GM19438 (cell line): ENCODE measurements at regions not wholly inside any gene's neighbourhood (a gene's known extent, or its start where the extent isn't known, plus 50 kb on each side); places are given as distances from the start of the nearest gene placed in this dataset.

Experiments used
- ATAC-seq: cut with Tn5 transposase; IDR thresholded peaks from one replicate; pipeline ENCODE4 v1.9.1; 2021; ENCODE audit warnings: low read depth; ENCODE audit not compliant: unreplicated experiment

GRCh38 chr7:125678771-125679170, 749.1 kb upstream of the POT1 start:
- no peak for ATAC-seq

GRCh38 chr7:125675640-125676039, 746.0 kb upstream of the POT1 start:
- no peak for ATAC-seq

DNA sequence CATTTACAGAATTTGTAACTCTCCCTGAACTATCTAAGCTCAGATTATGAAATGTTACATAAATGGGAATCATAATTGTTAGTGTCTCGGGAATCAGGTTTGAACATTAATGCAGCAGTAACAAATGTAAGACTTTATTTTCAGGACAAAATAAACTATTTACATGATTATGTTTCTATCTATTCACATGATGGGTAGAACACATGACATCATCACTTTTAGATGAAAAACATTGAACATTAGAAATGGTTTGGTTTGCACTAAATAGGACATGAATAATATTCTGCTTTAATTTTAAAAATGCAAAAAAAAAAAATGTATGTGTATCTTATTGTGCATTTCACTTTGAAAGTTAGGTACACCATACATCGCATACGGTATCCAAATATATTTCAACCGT, 745.5 kb upstream of the POT1 start:
- ATAC-seq, result no peak

DNA sequence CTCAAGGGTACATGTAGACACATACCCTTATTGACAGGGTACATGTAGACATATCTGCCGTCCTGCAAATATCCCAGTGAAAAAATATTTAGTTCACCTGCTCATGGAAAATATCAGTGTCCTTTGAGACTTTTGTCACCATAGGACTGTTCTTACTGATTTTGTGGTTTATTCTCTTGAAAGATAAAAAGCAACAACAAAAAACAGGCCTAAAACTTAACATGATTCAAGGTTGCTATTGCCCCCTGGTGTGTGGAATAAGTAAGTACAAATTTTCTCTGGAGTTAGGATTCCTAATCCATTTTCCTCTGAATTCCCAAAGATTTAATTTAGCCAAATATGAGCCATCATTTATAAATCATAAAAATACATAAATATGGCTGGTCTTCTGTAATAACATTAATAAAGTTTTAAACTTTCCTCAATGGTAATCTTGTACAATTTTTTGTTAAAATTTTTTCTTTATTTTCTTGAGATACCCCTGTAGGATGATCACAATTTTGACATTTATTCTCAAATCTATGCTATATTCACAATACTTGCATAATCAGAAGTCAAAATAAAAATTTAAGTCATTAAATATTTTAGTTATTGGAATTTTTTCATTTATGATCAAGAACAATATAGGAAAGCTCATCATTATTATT, 741.4 kb upstream of the POT1 start:
- no peak for ATAC-seq

DNA sequence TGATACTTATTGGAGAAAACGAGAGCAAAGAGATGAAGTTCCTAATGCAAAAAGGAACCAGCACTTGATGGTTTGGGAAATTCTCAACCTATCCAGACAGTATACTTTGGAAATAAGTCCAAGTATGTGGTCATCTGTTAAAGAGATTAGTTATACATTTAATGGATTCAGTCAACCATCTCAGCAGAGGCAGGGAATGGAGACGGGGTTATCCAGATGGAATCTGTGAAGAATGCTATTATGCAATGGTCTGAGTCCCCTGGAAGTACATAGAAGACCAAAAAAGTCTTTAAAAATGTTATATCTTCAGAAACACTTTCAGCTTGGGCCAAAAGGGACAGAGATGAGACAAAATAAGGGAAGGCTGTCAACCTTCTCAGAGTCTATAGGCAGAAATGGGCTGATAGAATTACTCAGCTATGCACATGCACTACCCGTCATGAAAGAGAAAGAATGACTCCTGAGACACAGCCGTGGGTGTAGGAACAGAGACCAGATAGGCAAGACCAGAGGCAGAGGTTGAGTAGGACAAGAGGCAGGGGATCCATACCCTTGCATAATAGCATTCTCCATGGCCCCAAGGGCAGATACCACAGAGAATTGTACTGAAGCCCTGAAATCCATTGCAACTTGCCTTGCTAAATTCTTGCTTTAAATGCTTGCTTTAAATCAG, 738.8 kb upstream of the POT1 start:
- ATAC-seq, result no peak

DNA sequence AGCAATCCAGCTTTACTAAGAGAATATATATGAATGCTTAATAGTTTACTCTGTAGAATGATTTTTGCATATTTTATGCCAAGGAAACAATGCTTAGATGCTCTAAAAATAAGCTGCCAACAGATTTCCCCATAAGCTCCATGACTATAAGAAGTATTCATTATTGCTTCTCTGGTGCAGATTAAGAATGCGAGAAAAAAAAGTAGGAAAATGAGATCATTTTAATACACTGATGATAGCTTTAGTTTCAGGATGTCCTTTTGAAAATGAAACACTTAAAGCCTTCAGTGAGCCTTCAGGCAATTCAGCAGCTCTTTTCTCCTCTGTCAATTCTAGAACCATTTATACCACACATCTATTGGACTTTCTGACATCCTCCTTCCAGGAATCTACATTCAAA, 735.0 kb upstream of the POT1 start:
- ATAC-seq, result no peak

- no peak for ATAC-seq
Observed at GRCh38 chr7:125663961-125664360, 734.3 kb upstream of the POT1 start.

GRCh38 chr7:125661677-125662076, 732.1 kb upstream of the POT1 start:
- no peak for ATAC-seq

DNA sequence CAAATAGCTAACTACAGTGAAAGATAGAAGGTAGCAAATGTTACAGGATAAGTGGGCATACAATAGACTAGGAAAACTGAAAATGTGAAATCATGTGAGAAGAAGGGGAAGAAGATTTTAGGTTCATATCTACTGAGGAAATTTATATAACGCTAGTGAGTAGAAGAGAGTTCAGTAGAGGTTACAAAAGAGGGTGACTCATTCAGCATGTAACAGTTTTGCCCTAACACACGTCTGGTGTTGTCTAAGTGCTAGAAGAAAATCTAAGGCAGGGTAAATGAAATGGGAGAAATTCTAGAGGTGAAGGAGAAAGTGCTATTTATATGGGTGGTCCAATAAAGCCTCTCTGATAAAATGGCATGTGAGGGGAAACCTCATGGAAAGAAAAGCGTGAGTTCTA, 731.4 kb upstream of the POT1 start:
- ATAC-seq, result no peak

DNA sequence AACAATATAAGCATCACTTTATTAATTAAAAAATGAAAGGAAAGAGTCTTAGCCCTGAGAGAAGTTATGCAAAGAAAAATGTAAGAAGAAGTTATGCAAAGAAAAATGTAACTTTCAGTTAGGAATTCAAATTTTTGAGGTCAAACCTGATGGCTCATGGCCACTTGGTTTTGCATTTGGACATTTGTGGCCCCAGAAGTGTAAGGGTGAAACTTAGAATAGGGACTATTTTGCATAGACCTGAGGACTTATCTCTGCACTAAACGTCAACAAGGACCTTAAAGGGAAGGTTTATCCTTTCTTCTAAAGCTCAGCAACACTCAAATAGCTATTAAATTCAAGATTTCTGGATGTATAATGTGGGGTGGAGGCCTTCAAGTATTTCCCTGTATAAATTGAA, 724.5 kb upstream of the POT1 start:
- no peak for ATAC-seq

DNA sequence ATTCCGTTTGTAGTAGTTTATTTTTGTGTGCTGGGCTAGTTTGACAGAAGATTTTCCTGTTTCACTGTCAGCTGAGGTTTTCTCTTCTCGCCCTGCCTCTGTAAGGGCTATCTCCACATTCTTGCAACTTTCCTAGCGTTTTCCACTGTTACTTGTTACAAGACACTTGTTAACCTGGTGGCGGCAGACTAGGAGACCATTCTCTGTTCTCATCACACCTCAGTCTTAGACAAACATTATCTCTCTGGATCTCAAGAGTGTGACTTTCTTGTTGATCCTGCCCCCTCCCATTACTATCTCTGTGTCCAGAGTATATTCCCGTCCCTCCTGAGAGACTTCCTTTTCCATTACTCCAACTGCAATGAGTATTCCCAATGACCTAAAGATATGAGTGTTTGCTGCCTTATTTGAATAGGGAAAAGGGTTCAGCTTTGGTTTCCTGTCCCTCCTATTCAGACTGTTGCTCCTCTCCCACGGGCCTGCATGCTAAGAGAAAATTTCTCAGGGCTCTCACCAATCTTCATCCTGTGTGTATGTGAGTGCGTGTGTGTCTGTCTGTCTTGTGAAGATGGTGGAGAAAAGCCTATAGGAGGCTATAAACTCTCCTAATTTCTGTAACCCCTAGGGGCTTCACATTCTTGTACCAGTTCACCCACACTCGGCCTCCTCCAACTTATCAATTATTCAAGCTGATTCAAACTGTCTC, 722.4 kb upstream of the POT1 start:
- no peak for ATAC-seq

DNA sequence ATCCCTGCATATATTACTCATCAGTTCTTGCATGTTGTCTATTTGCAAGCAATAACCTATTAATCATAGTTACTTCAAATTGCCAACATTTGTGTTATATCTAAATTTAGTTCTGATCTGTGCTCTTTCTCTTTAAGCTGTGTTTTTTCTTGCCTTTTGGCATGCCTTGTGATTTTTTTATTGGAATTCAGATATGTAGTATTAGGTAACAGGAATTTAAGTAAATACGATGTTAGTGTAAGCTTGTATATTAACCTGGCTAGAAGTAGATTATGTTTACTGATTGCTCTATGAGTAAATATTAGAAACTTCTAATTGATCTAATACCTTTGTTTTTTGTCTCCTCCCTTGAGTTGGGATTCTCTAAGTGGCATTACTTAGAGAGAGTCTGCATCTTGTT, 718.9 kb upstream of the POT1 start:
- ATAC-seq, result no peak

GRCh38 chr7:125645770-125646169, 716.1 kb upstream of the POT1 start:
- ATAC-seq, result no peak

DNA sequence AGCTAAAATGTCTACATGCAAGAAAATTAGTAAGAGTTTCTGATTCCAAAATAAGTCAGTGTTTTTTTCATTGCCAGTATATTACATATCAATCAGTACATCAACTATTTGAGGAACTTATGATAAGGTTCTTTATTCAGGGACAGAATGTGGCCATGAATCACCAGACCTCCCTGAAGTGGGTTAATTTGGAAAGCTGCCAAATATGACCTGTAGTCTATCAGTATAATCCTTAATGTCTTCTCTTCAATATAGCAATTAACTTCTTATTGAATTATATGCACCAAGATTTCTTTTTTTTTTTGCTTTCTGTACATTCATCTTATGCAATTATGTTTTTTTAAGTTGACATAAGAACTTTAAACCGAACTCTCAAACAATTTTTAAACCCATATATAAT, 714.5 kb upstream of the POT1 start:
- ATAC-seq, result no peak

DNA sequence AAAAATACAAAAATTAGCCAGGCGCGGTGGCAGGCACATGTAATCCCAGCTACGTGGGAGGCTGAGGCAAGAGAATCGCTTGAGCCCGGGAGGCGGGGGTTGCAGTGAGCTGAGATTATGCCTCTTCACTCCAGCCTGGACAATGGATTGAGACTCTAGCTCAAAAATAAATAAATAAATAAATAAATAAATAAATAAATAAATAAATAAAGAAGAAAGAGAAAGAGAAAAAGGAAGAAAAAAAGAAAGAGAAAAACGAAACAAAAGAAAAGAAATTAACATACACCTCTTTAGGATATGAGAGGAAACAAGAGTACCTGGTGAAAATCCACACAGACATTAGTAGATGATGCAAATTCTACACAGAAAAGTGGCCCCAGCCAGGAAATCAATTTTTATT, 713.7 kb upstream of the POT1 start:
- no peak for ATAC-seq

- no peak for ATAC-seq
Observed at GRCh38 chr7:125641884-125642283, 712.3 kb upstream of the POT1 start.

DNA sequence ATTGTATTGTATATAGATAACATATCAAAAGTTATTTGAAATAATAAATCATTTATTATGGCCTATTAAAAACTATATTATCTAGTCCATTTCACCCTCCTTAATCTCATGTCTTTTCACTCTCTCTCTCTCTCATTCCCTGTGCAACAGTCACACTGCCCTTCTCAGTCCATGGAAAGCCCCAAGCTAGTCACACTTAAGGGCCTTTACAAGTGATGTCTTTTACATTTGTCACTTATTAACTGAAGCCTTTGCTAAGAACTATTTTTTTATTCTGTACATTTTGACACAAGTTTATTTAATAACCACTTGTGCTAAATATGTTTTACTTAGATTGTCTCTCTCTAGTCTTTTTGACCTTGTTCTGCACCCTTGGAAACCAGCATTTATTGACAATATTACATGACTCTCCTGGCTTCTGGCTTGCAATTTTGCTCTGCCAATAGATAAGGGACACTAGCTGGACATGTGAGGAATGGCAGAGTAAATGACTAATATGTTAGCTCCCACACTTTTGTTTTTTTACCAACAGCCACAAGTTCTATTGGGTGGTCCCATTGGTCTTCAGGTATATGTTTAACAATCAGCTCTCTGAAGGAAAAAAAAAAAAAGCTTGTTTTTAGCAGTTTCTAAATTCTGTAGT, 706.8 kb upstream of the POT1 start:
- ATAC-seq, result no peak

DNA sequence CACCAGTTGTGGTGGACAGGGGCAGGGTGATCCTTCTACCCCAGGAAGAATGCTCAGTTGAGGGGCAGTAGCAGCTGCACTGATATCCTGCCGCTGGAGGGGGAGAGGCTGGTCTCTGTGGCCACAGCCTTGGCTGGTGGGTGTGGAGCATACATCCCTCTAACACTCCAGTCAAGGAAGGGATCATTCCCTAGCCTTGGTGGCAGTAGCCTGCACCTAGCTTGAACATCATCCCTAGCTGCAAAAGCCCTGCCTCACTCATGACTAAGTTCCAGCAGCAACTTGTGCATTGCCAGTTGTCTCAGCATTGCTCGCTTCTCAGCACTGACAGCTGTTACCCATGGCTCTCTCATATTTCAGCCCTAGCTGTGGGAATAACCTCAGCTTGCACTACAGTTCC, 688.9 kb upstream of the POT1 start:
- no peak for ATAC-seq

DNA sequence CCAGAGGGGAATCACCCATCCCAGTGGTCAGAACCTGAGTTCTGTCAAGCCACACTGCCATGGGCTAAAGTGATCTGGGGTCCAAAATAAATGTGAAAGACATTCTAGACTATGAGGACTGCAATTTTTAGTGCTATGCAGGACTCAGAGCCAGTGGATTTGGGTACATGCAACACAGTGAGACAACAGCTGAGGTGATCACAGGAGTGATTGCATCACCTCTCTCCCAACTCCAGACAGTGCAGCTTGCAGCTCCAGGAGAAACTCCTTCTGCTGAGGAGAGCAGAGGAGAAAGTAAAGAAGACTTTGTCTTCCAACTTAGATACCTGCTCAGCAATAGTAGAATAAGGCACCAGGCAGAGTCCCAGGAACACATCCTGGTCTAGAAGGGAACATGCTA, 682.0 kb upstream of the POT1 start:
- ATAC-seq, result no peak

- no peak for ATAC-seq
Observed at GRCh38 chr7:125606671-125607070, 677.0 kb upstream of the POT1 start.

- no peak for ATAC-seq
Observed at GRCh38 chr7:125605241-125605640, 675.6 kb upstream of the POT1 start.

DNA sequence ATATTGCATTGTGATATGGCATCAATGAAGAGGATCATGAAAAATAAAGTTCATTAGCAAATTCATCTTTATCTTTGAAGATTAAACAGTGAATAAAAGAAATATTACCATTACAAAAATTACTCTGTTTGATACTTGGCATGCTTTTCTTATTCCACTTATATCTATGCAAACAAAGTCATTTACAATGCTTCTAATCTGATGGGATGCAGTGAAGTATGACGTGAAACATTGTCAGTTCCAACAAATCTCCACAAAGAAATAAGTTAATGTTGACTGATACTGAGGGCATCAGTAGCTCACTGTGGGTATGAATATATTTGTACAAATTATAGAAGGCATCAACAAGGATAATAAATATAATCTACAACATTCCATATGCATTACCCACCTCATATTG, 672.8 kb upstream of the POT1 start:
- ATAC-seq, result no peak
